Stimulated activated naive CD8-positive, alpha-beta T cell treated with anti-CD3 and anti-CD28 coated beads, Interleukin-15, amount 100 ng/mL, for 72 hours (primary cell): ENCODE measurements at regions not wholly inside any gene's neighbourhood (a gene's known extent, or its start where the extent isn't known, plus 50 kb on each side); places are given as distances from the start of the nearest gene placed in this dataset.
A peak's percentile ranks its signal among the peaks of the same experiment; 100 is the strongest.

Source experiments
- ATAC-seq: fragments of 150-1000 bp; cut with Tn5 transposase; 2 replicates; pipeline ENCODE4 v1.10.0; 2021; ENCODE audit warnings: mild to moderate bottlenecking, moderate library complexity
- DNase-seq, 2 donors: peaks; one replicate each; pipeline ENCODE4 v3.0.0; 2021 to 2022
- H3K27ac Mint-ChIP-seq, 2 donors: one replicate each; pipeline ENCODE4 v1.8.0; 2022; ENCODE audit warnings: mild to moderate bottlenecking in 2 of 2, mixed read lengths in 2 of 2, moderate library complexity in 2 of 2
- H3K27me3 Mint-ChIP-seq: one replicate; pipeline ENCODE4 v1.8.0; 2022; ENCODE audit warnings: mixed read lengths
- H3K4me1 Mint-ChIP-seq: one replicate; pipeline ENCODE4 v1.8.0; 2022; ENCODE audit warnings: mild to moderate bottlenecking, mixed read lengths
- H3K4me3 Mint-ChIP-seq, 2 donors: one replicate each; pipeline ENCODE4 v1.8.0; 2022; ENCODE audit warnings: mild to moderate bottlenecking in 2 of 2, mixed read lengths in 2 of 2, moderate library complexity in 1 of 2
- H3K9me3 Mint-ChIP-seq, 2 donors: one replicate each; pipeline ENCODE4 v1.8.0; 2022; ENCODE audit warnings: mixed read lengths in 2 of 2

GRCh38 chr12:45596366-45596765, 133.1 kb upstream of the ARID2 start:
- DNase-seq = no peak
- Mint-ChIP-seq H3K4me3 (no peak overlapping the region), H3K9me3 (peaks cover 3 to 7% of the 10 kb centered on the region in 2 donors), H3K27ac (no peak overlapping the region), H3K27me3 (peaks cover 15% of the 10 kb centered on the region), H3K4me1 (no peaks in the 10 kb centered on the region)
- no peak for ATAC-seq

- DNase-seq (no peak), ATAC-seq (no peak)
- peaks cover 3 to 7% of the 10 kb centered on the region in 2 donors for H3K9me3 Mint-ChIP-seq
- peaks cover 15% of the 10 kb centered on the region for H3K27me3 Mint-ChIP-seq
- H3K4me3 Mint-ChIP-seq = no peak overlapping the region
- H3K27ac Mint-ChIP-seq = no peak overlapping the region
- no peaks in the 10 kb centered on the region for H3K4me1 Mint-ChIP-seq
Observed at GRCh38 chr12:45598336-45598735, 131.2 kb upstream of the ARID2 start.

GRCh38 chr12:45598761-45599160, 130.7 kb upstream of the ARID2 start:
- Mint-ChIP-seq H3K4me3 (no peak overlapping the region), H3K9me3 (peaks cover 3 to 7% of the 10 kb centered on the region in 2 donors)
- no peak for DNase-seq

GRCh38 chr12:45599196-45599595, 130.3 kb upstream of the ARID2 start:
- H3K27ac Mint-ChIP-seq = no peak overlapping the region
- DNase-seq (no peak), ATAC-seq (no peak)
- peaks cover 15% of the 10 kb centered on the region for H3K27me3 Mint-ChIP-seq
- H3K4me1 Mint-ChIP-seq = no peaks in the 10 kb centered on the region
- H3K4me3 Mint-ChIP-seq = no peak overlapping the region
- peaks cover 3 to 7% of the 10 kb centered on the region in 2 donors for H3K9me3 Mint-ChIP-seq

More at GRCh38 chr12:45598761-45599160, 130.7 kb upstream of the ARID2 start:
- Mint-ChIP-seq H3K4me1 (no peaks in the 10 kb centered on the region), H3K27ac (no peak overlapping the region), H3K27me3 (peaks cover 15% of the 10 kb centered on the region)
- no peak for ATAC-seq

- H3K27me3 Mint-ChIP-seq = peaks cover 14% of the 10 kb centered on the region
- H3K4me1 Mint-ChIP-seq = no peaks in the 10 kb centered on the region
- ATAC-seq (no peak), DNase-seq (no peak)
- no peak overlapping the region for H3K27ac Mint-ChIP-seq
- H3K9me3 Mint-ChIP-seq = peaks cover 16% of the 10 kb centered on the region in 2 donors
- no peak overlapping the region for H3K4me3 Mint-ChIP-seq
Observed at GRCh38 chr12:45601390-45601789, 128.1 kb upstream of the ARID2 start.

- Mint-ChIP-seq H3K27me3 (peaks cover 9% of the 10 kb centered on the region), H3K4me1 (no peaks in the 10 kb centered on the region), H3K4me3 (no peak overlapping the region), H3K9me3 (peaks cover 16% of the 10 kb centered on the region in 2 donors), H3K27ac (no peak overlapping the region)
- DNase-seq (no peak), ATAC-seq (no peak)
Observed at GRCh38 chr12:45601888-45602287, 127.6 kb upstream of the ARID2 start.

- no peaks in the 10 kb centered on the region for H3K27me3 Mint-ChIP-seq
- H3K9me3 Mint-ChIP-seq = peaks cover 16% of the 10 kb centered on the region in 2 donors
- no peak overlapping the region for H3K27ac Mint-ChIP-seq
- H3K4me1 Mint-ChIP-seq = no peaks in the 10 kb centered on the region
- no peak for DNase-seq
- no peak for ATAC-seq
- no peak overlapping the region for H3K4me3 Mint-ChIP-seq
Observed at GRCh38 chr12:45605624-45606023, 123.9 kb upstream of the ARID2 start.

- H3K27ac Mint-ChIP-seq = no peak overlapping the region
- ATAC-seq (no peak), DNase-seq (no peak)
- peak overlapping the region; percentile 37 to 52 for H3K4me3 Mint-ChIP-seq
- peaks cover 5% of the 10 kb centered on the region for H3K4me1 Mint-ChIP-seq
- no peaks in the 10 kb centered on the region for H3K27me3 Mint-ChIP-seq
- H3K9me3 Mint-ChIP-seq = peaks cover 1 to 3% of the 10 kb centered on the region in 2 donors
Observed at GRCh38 chr12:45611061-45611460, 118.4 kb upstream of the ARID2 start.

- Mint-ChIP-seq H3K27me3 (no peaks in the 10 kb centered on the region), H3K4me3 (peak overlapping the region in 1 of 2 donors; percentile 52), H3K27ac (no peak overlapping the region), H3K9me3 (no peaks in the 10 kb centered on the region), H3K4me1 (peaks cover 5% of the 10 kb centered on the region)
- no peak for ATAC-seq
- DNase-seq = no peak
Observed at GRCh38 chr12:45611495-45611894, 118.0 kb upstream of the ARID2 start.

- Mint-ChIP-seq H3K4me1 (peaks cover 5% of the 10 kb centered on the region), H3K27me3 (no peaks in the 10 kb centered on the region), H3K9me3 (no peaks in the 10 kb centered on the region), H3K27ac (peak overlapping the region in 1 of 2 donors; percentile 4), H3K4me3 (peak overlapping the region in 1 of 2 donors; percentile 31)
- ATAC-seq = peak; percentile 58
- no peak for DNase-seq
Observed at GRCh38 chr12:45612044-45612794, 117.3 kb upstream of the ARID2 start.

GRCh38 chr12:45613296-45613695, 116.2 kb upstream of the ARID2 start:
- no peak overlapping the region for H3K4me3 Mint-ChIP-seq
- H3K27me3 Mint-ChIP-seq = no peaks in the 10 kb centered on the region
- ATAC-seq (no peak), DNase-seq (no peak)
- H3K9me3 Mint-ChIP-seq = no peaks in the 10 kb centered on the region
- H3K4me1 Mint-ChIP-seq = peaks cover 5% of the 10 kb centered on the region
- no peak overlapping the region for H3K27ac Mint-ChIP-seq

GRCh38 chr12:45613855-45614254, 115.7 kb upstream of the ARID2 start:
- no peaks in the 10 kb centered on the region for H3K9me3 Mint-ChIP-seq
- no peaks in the 10 kb centered on the region for H3K27me3 Mint-ChIP-seq
- H3K27ac Mint-ChIP-seq = no peak overlapping the region
- peaks cover 5% of the 10 kb centered on the region for H3K4me1 Mint-ChIP-seq
- DNase-seq (no peak), ATAC-seq (no peak)
- no peak overlapping the region for H3K4me3 Mint-ChIP-seq

- no peak for DNase-seq
- H3K4me1 Mint-ChIP-seq = peaks cover 5% of the 10 kb centered on the region
- no peak overlapping the region for H3K27ac Mint-ChIP-seq
- no peaks in the 10 kb centered on the region for H3K9me3 Mint-ChIP-seq
- no peak overlapping the region for H3K4me3 Mint-ChIP-seq
- H3K27me3 Mint-ChIP-seq = no peaks in the 10 kb centered on the region
- ATAC-seq = no peak
Observed at GRCh38 chr12:45615268-45615667, 114.2 kb upstream of the ARID2 start.

- Mint-ChIP-seq H3K27ac (no peak overlapping the region), H3K9me3 (peaks cover 0 to 7% of the 10 kb centered on the region in 2 donors), H3K4me1 (no peaks in the 10 kb centered on the region), H3K27me3 (no peaks in the 10 kb centered on the region), H3K4me3 (no peak overlapping the region)
- DNase-seq (no peak), ATAC-seq (no peak)
Observed at GRCh38 chr12:45619736-45620135, 109.8 kb upstream of the ARID2 start.

GRCh38 chr12:45621703-45622102, 107.8 kb upstream of the ARID2 start:
- Mint-ChIP-seq H3K4me3 (no peak overlapping the region), H3K9me3 (peaks cover 0 to 7% of the 10 kb centered on the region in 2 donors), H3K27me3 (no peaks in the 10 kb centered on the region), H3K27ac (no peak overlapping the region), H3K4me1 (no peaks in the 10 kb centered on the region)
- no peak for ATAC-seq
- DNase-seq = no peak

GRCh38 chr12:45622210-45622937, 107.1 kb upstream of the ARID2 start:
- no peaks in the 10 kb centered on the region for H3K4me1 Mint-ChIP-seq
- no peak overlapping the region for H3K4me3 Mint-ChIP-seq
- H3K9me3 Mint-ChIP-seq = peaks cover 0 to 7% of the 10 kb centered on the region in 2 donors
- no peaks in the 10 kb centered on the region for H3K27me3 Mint-ChIP-seq
- H3K27ac Mint-ChIP-seq = no peak overlapping the region
- no peak for DNase-seq
- ATAC-seq = no peak
